Bone marrow (tissue), 2 donors: ENCODE measurements at regions not wholly inside any gene's neighbourhood (a gene's known extent, or its start where the extent isn't known, plus 50 kb on each side); places are given as distances from the start of the nearest gene placed in this dataset.

Experiments used
- DNase-seq, 2 donors: peaks; one replicate each; lab custom pipeline; 2025; lab: John Stamatoyannopoulos, UW

GRCh38 chr9:19732441-19732951, 56.3 kb downstream of the SLC24A2 start:
- DNase-seq: no peak

GRCh38 chr9:19728101-19728500, 60.7 kb downstream of the SLC24A2 start:
- no peak for DNase-seq

GRCh38 chr9:19725970-19726369, 62.9 kb downstream of the SLC24A2 start:
- no peak for DNase-seq

- no peak for DNase-seq
These were observed 68.5 kb downstream of the SLC24A2 start for GRCh38 chr9:19720377-19720776.

- DNase-seq: no peak
These were observed 85.1 kb downstream of the SLC24A2 start for GRCh38 chr9:19703702-19704101.

- DNase-seq: no peak
These were observed 86.8 kb downstream of the SLC24A2 start for GRCh38 chr9:19701991-19702390.

GRCh38 chr9:19701274-19701673, 87.6 kb downstream of the SLC24A2 start:
- no peak for DNase-seq

GRCh38 chr9:19700699-19701098, 88.1 kb downstream of the SLC24A2 start:
- no peak for DNase-seq

- DNase-seq: no peak
These were observed 89.1 kb downstream of the SLC24A2 start for GRCh38 chr9:19699756-19700155.

GRCh38 chr9:19698960-19699359, 89.9 kb downstream of the SLC24A2 start:
- DNase-seq: no peak

- DNase-seq: no peak
These were observed 94.2 kb downstream of the SLC24A2 start for GRCh38 chr9:19694601-19695000.

GRCh38 chr9:19690128-19690527, 98.7 kb downstream of the SLC24A2 start:
- DNase-seq: no peak

GRCh38 chr9:19689328-19690101, 99.3 kb downstream of the SLC24A2 start:
- DNase-seq: no peak

- no peak for DNase-seq
These were observed 105.1 kb downstream of the SLC24A2 start for GRCh38 chr9:19683715-19684114.

- no peak for DNase-seq
These were observed 106.4 kb downstream of the SLC24A2 start for GRCh38 chr9:19682397-19682796.

- no peak for DNase-seq
These were observed 107.0 kb downstream of the SLC24A2 start for GRCh38 chr9:19681846-19682245.

- DNase-seq: no peak
These were observed 110.9 kb downstream of the SLC24A2 start for GRCh38 chr9:19677924-19678323.

GRCh38 chr9:19675492-19675891, 113.3 kb downstream of the SLC24A2 start:
- no peak for DNase-seq

GRCh38 chr9:19666575-19666974, 122.3 kb downstream of the SLC24A2 start:
- DNase-seq: no peak

GRCh38 chr9:19665146-19665863, 123.5 kb downstream of the SLC24A2 start:
- no peak for DNase-seq

GRCh38 chr9:19663570-19663969, 125.3 kb downstream of the SLC24A2 start:
- no peak for DNase-seq

GRCh38 chr9:19662213-19662612, 126.6 kb downstream of the SLC24A2 start:
- DNase-seq: no peak

GRCh38 chr9:19660019-19660418, 128.8 kb downstream of the SLC24A2 start:
- DNase-seq: no peak
